SJSA1 (cell line): ENCODE measurements at regions not wholly inside any gene's neighbourhood (a gene's known extent, or its start where the extent isn't known, plus 50 kb on each side); places are given as distances from the start of the nearest gene placed in this dataset.
A peak's percentile ranks its signal among the peaks of the same experiment; 100 is the strongest.

Experiments used
- DNase-seq, 2 experiments: peaks; one replicate each; pipeline ENCODE4 v3.0.0-alpha.2; 2015 to 2020; ENCODE audit warnings: low spot score in 2 of 2, low read depth in 1 of 2
- H3K27ac ChIP-seq: fragments of 250-450 bp; sonication (Bioruptor Pico); 2 replicates; pipeline ENCODE4 v1.5.1; 2020; ENCODE audit warnings: mild to moderate bottlenecking, moderate library complexity
- H3K27me3 ChIP-seq: fragments of 250-450 bp; sonication (Bioruptor Pico); replicated peaks from 2 replicates; pipeline ENCODE4 v1.5.1; 2020; ENCODE audit warnings: mild to moderate bottlenecking, moderate library complexity
- H3K36me3 ChIP-seq: fragments of 250-450 bp; sonication (Bioruptor Pico); 2 replicates; pipeline ENCODE4 v1.5.1; 2020; ENCODE audit warnings: mild to moderate bottlenecking
- H3K4me1 ChIP-seq: fragments of 250-450 bp; sonication (Bioruptor Pico); replicated peaks from 2 replicates; pipeline ENCODE4 v1.6.1; 2021; ENCODE audit warnings: mild to moderate bottlenecking
- H3K4me3 ChIP-seq: fragments of 250-450 bp; sonication (Bioruptor Pico); 2 replicates; pipeline ENCODE4 v1.5.1; 2020; ENCODE audit warnings: mild to moderate bottlenecking
- H3K9me3 ChIP-seq: fragments of 250-450 bp; sonication (Bioruptor Pico); replicated peaks from 2 replicates; pipeline ENCODE4 v1.5.1; 2020; ENCODE audit warnings: mild to moderate bottlenecking

- peaks cover 83% of the 10 kb centered on the region for H3K4me1 ChIP-seq
- H3K27ac ChIP-seq, result peak overlapping the region; percentile 96
- peak; percentile 81 to 93 for DNase-seq
- no peaks in the 10 kb centered on the region for H3K36me3 ChIP-seq
- H3K4me3 ChIP-seq, result no peak overlapping the region
- H3K27me3 ChIP-seq, result no peaks in the 10 kb centered on the region
- no peaks in the 10 kb centered on the region for H3K9me3 ChIP-seq
Observed at GRCh38 chr15:101124731-101125451, 127.0 kb downstream of the CHSY1 start.

GRCh38 chr15:101123222-101123910, 128.5 kb downstream of the CHSY1 start:
- no peaks in the 10 kb centered on the region for H3K9me3 ChIP-seq
- H3K4me1 ChIP-seq, result peaks cover 76% of the 10 kb centered on the region
- DNase-seq, result peak; percentile 62 to 73
- no peaks in the 10 kb centered on the region for H3K36me3 ChIP-seq
- H3K27me3 ChIP-seq, result no peaks in the 10 kb centered on the region
- H3K27ac ChIP-seq, result peak overlapping the region; percentile 96
- H3K4me3 ChIP-seq, result no peak overlapping the region

- Histone ChIP-seq H3K27ac (no peak overlapping the region), H3K27me3 (no peaks in the 10 kb centered on the region), H3K9me3 (no peaks in the 10 kb centered on the region), H3K4me1 (peaks cover 70% of the 10 kb centered on the region), H3K4me3 (no peak overlapping the region), H3K36me3 (no peaks in the 10 kb centered on the region)
- DNase-seq, result no peak
Observed at GRCh38 chr15:101122806-101123205, 129.0 kb downstream of the CHSY1 start.

GRCh38 chr15:101122266-101122665, 129.6 kb downstream of the CHSY1 start:
- Histone ChIP-seq H3K36me3 (no peaks in the 10 kb centered on the region), H3K27me3 (no peaks in the 10 kb centered on the region), H3K4me1 (peaks cover 65% of the 10 kb centered on the region), H3K4me3 (no peak overlapping the region), H3K27ac (peak overlapping the region; percentile 65), H3K9me3 (no peaks in the 10 kb centered on the region)
- DNase-seq, result no peak

- H3K36me3 ChIP-seq, result no peaks in the 10 kb centered on the region
- no peaks in the 10 kb centered on the region for H3K9me3 ChIP-seq
- H3K27ac ChIP-seq, result peak overlapping the region; percentile 65
- H3K27me3 ChIP-seq, result no peaks in the 10 kb centered on the region
- peak overlapping the region; percentile 21 for H3K4me3 ChIP-seq
- DNase-seq, result peak; percentile 78 to 79
- peaks cover 58% of the 10 kb centered on the region for H3K4me1 ChIP-seq
Observed at GRCh38 chr15:101121511-101122090, 130.2 kb downstream of the CHSY1 start.

- H3K4me3 ChIP-seq, result no peak overlapping the region
- H3K4me1 ChIP-seq, result peaks cover 53% of the 10 kb centered on the region
- H3K9me3 ChIP-seq, result no peaks in the 10 kb centered on the region
- peak overlapping the region; percentile 65; the same call in 1 of the 2 replicates for H3K27ac ChIP-seq
- no peaks in the 10 kb centered on the region for H3K36me3 ChIP-seq
- no peak for DNase-seq
- H3K27me3 ChIP-seq, result no peaks in the 10 kb centered on the region
Observed at GRCh38 chr15:101120987-101121386, 130.9 kb downstream of the CHSY1 start.

GRCh38 chr15:101120473-101120872, 131.4 kb downstream of the CHSY1 start:
- Histone ChIP-seq H3K27ac (no peak overlapping the region), H3K4me3 (no peak overlapping the region), H3K9me3 (no peaks in the 10 kb centered on the region), H3K27me3 (no peaks in the 10 kb centered on the region), H3K4me1 (peaks cover 49% of the 10 kb centered on the region), H3K36me3 (no peaks in the 10 kb centered on the region)
- DNase-seq, result no peak
